Jurkat, Clone E6-1 (cell line): ENCODE measurements at regions not wholly inside any gene's neighbourhood (a gene's known extent, or its start where the extent isn't known, plus 50 kb on each side); places are given as distances from the start of the nearest gene placed in this dataset.

Source experiments
- DNase-seq: peaks from one replicate; pipeline ENCODE4 v3.0.0-alpha.2; 2011; ENCODE audit warnings: low read depth, low spot score
- H3K4me3 ChIP-seq: 2 replicates; pipeline ENCODE4 v1.5.1; 2011; ENCODE audit warnings: mild to moderate bottlenecking, low read length, control low read depth, moderate library complexity

DNA sequence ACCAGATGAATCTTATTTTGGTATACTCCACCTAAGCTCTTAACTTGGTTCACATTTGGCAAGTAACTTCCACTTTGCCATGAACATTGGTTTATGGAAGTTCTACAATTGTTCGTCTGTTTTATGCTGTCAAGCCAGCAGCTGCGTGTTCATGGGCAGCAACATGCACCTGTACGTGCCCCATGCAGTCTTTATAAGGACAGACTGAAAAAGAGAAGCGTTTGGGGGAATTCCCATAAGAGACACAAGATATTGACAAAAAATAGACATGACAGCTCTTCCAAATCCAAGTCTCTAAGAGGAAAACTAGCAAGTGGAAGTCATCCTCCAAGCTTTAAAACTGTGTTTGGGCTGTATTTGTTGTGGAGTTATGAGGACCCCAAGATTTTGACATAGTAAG, 151.6 kb downstream of the SLC16A9 start:
- H3K4me3 ChIP-seq, result no peak overlapping the region
- no peak for DNase-seq

DNA sequence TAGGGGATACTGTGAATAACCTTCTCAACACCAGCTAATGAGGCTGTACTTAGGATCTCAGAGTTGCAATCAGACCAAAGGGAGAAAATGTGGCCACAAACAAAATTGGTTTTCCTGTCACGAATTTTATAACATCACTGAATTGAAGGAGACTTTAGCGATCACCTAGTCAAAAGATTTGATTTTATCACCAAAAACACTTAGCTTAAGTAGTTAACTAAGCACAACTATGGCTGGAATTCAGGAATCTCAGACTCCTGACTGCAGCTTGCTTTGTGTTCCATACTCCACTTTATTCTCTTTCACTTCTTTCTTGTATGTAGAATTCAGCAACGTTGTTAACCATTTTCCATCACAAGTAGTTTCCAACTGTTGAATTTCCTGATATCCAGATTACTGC, 152.0 kb downstream of the SLC16A9 start:
- no peak overlapping the region for H3K4me3 ChIP-seq
- DNase-seq, result no peak

DNA sequence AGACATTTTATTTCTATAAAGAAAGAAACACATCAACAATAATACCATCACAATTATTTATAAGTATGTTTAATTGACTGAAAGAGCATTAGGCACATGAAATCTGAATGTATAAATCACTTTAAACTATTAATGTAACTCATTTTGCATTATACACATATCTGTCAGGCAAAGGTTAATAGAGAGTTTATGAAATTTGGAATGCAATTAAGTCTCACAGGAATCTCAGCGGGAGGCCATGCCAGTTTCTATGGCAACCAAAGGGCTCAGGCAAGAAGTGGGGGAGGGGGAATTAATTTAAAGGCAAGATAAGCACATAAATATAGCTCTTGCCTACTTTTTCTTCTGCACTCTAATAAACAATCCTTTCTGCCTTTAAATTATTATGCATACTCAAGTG, 152.6 kb downstream of the SLC16A9 start:
- DNase-seq, result no peak
- H3K4me3 ChIP-seq, result no peak overlapping the region

DNA sequence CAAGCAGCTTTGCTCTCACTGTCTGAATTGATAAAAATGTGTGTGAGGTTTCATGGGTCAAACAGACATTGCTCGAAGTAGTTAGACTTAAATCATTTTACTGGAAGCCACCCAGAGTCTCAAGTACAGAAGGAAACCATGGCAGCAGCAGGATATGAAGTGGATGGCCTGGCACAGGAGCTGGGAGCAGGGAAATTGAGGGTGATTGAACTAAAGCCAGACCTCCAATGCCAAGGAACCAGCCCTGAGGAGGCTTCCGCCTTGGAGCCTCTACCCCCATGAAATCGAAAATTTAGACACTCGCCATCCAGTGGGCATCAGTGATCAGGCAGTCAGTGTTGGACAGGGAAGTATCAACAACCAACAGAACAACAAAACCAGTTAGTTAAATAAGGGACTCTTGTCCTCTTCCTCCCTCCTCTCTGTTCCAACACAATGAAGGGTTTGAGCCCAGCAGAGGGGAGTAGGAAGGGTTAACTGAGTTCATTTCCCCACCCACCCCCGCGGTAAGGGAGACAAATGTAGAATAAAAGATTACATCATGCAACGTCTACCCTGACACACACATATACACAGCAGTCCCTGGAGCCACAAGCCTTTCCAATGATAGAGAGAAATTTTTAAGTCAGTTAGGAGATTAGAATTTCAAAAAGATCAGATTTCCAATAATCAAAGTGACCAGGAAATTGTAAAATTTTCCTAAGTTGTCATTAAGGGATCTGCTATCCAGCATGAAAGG, 156.3 kb downstream of the SLC16A9 start:
- no peak overlapping the region for H3K4me3 ChIP-seq
- DNase-seq, result no peak

DNA sequence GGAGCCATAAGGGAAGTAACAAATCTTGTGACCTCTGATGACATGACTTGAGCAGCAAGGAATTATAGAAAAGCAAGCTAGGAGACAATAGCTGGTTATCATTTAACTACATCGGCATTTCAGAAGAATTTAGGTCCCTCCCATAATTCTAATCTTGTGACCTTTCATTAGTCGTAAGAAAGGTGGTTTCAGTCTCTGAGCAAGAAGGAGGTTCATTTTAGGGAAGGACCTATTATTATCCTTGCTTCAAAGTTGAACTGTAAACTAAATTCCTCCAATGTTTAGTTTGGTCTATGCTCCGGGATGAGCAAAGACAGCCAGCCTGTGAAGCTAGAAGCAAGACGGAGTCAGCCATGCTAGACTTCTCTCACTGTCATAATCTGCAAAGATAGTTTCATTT, 159.6 kb downstream of the SLC16A9 start:
- no peak for DNase-seq
- no peak overlapping the region for H3K4me3 ChIP-seq

DNA sequence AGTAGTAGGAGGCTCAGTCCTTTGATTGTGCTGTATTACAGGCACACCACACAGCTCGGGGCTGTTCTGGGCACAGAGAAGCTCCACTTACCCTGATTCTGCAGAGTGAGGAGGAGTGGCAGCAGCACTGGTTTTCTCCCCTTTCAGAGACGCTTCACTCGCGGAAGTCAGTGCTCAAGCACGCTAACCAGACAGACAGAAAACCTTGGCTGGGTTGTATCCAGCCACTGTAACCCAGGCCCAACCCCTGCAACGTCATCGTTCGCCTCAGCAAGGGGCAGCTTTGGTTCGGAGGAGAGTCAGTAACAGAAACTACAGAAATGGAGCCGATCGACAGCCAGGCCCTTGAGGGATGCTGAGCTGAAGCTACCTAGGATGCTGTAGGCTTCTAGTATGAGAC, 171.0 kb downstream of the SLC16A9 start:
- H3K4me3 ChIP-seq, result no peak overlapping the region
- DNase-seq, result no peak

DNA sequence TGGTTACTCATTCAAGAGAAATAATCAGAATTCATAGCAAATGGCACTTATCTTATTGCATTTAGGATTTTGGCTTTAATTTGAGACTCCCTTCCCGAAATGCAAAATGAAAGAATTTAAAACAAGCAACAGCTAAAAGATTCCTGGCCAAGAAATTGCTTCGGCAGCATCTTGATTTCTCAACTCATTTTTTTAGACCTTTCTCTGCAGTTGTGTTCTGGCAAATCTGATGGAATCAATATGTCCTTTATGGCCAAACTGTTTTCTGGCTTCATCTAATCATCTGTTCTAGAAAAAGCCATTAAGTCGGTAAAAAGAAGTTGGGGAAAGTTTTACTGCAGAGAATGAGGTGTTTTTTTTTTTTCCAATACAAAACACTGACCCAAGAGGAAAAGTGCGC, 172.1 kb downstream of the SLC16A9 start:
- no peak for DNase-seq
- no peak overlapping the region for H3K4me3 ChIP-seq

DNA sequence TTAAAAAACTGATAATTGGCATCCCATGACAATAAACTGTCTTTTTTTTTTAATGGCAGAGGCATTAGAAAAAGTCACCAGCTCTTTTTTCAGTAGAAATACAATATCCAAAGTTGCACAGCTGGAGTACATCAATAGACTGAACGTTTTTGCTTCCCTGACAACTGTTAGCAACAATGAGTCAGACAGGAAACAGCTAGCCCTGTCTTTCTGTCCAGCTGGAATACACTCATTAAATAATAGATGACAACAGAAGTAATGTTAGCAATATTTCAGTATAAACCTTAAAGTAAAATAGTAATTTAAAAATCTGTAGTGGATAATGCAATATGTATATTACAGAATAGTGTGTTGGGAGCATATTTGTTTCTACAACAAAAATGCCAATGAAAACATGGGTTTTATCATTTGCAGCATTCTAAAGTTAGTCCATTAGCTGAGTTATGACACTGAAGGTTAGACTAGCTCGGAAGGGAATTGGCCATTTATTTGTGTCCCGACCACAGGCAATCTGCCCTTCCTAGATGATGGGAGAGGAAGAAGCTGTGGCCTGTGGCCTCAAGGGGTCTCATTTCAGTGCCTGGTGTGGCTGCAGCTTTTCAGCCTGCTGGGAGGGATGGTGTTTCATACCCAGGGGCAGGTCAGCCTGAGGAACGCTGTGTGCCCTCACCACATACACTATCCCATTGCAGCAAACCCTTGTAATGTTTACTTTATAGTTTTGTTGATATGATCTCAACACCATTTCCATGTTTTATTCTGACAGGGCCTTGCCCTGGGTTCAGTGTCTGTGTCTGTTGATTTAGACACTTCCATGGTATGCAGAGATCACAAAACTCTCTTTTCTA, 173.3 kb downstream of the SLC16A9 start:
- no peak for DNase-seq

DNA sequence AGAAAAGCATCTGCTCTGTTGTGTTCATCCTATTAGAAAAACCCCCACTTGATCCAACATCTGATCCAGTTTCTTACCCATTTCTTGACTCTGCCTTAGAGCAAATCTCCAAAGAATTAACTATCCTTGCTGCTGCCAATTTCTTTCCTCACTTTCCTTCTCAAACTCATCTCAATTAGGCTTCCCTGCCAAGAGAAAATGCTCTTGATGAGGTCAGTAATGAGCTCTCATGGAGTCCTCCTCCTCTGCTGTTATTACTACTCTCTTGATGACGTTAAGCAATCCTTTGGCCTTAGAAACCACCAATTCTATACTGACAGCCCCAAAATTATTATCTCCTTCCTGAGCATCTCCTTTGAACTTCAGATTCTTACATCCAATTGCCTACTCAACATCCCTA, 162.0 kb upstream of the FAM13C start:
- H3K4me3 ChIP-seq, result no peak overlapping the region
- DNase-seq, result no peak

More for the DNA sequence above, 173.3 kb downstream of the SLC16A9 start:
- no peak overlapping the region for H3K4me3 ChIP-seq

DNA sequence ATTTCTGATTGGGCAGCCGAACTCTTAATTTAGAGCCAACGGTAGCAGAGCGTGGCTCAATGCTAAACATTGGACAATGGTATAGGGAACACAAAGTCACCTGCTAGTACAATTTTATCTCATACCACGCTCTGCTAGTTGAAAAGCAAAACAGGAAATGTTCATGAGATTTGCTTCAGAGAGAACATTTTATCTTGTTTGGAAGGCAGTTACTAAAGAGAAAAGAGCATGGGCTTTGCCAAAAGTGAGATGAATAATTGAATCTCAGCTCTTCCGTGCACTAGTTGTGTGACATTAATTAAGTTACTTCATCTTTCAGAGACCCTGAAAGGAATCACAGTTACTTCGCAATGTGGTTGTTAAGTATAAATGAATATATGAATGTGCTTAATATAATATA, 161.5 kb upstream of the FAM13C start:
- no peak for DNase-seq
- H3K4me3 ChIP-seq, result no peak overlapping the region

DNA sequence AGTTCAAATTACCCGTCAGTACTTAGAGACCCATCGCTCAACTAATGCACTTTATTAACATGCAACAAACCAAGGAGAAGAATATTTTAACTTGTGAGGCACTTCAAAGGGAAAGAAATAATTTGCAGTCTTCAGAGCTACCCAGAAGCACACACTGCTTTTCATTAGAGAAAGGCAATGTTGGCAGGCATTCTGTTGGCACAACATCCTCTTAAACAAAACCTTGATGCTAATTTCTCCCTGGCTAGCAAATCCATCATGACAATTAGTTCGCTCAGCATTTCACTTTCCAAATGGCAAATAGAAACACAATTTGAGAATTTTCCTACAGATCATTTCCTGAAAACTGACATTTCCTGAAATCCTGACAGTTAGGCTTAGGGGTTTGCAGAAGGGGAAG, 155.6 kb upstream of the FAM13C start:
- H3K4me3 ChIP-seq, result no peak overlapping the region
- DNase-seq, result no peak

DNA sequence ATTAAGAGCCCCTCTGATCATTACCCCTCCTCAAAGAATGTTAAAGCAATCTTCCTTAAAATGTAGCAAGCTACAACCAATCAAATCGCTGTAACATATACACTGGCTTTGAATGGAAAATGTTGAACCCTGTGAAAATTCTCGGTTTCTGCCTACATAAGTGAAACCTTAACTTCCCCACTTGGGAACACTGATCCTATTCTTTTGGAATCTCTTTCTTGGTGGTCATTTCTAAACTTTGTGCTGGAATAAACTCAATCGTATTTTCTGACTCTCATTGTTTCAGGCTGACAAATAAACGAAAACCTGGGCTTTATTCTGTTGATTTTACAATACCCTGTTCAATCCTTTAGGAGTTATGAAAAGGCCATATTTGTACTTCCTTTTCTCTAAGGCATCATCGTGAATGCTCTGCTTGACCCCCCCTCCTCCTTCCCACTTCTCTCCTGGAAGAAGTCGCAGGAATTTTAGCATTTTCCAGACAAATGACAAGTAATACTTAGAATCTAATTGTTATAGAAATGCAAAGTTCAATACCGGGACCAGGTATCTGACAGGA, 155.1 kb upstream of the FAM13C start:
- no peak for DNase-seq
- H3K4me3 ChIP-seq, result no peak overlapping the region

DNA sequence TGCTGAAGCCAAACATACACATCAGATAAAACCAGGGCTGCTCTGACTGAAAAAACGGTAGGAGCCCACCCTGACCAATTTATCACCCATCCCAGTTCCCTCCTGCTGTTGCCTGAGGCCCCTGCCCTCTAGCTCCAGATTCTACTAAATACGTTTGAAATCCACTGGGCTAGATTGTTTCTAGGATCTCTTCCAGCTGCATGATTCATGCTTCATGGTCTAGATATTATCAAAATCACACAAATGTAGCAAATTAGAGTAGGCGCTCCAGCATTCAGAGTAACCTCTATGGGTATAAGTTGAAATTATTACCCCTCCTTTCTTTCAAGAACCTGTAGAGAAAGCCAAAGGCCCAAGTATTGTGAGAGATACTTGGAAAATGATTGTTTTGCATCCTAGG, 151.2 kb upstream of the FAM13C start:
- no peak overlapping the region for H3K4me3 ChIP-seq
- no peak for DNase-seq

DNA sequence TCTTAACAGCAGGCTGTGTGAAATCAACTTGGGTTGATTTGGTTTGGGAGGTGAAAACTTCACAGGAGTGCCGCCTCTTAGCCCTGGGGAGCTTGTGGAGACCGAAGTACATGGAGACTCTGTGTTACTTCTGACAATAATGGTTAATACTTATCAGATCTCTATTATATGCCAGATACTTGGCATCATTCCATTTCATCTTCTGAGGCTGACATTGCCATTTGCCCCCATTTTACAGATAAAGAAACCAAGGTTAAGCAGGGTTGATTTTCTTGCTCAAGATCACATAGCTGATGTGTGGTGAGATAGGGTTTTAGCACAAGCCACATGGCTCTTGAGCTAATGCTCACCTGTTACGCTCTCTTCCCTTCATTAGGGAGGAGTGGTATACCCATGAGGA, 150.6 kb upstream of the FAM13C start:
- DNase-seq, result peak; percentile 24
- H3K4me3 ChIP-seq, result no peak overlapping the region

DNA sequence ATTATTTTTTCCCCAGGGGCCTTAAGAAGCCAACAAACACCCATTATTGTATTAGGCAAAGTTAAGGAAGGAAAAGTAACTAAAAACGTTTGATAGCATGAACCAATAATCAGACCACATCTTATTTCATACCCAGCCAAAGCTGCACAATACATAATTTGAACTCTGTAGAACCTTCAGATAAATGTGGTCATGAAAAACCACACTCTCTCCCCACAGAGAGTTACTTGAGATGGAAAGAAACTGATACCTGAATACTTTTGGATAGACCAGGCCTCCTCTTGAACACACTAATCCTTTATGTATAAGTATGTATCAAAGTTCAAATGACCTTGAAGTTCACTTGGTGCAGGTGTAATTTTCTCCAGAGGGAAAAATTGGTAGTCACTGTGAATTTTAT, 146.6 kb upstream of the FAM13C start:
- no peak overlapping the region for H3K4me3 ChIP-seq
- peak; percentile 1 for DNase-seq

DNA sequence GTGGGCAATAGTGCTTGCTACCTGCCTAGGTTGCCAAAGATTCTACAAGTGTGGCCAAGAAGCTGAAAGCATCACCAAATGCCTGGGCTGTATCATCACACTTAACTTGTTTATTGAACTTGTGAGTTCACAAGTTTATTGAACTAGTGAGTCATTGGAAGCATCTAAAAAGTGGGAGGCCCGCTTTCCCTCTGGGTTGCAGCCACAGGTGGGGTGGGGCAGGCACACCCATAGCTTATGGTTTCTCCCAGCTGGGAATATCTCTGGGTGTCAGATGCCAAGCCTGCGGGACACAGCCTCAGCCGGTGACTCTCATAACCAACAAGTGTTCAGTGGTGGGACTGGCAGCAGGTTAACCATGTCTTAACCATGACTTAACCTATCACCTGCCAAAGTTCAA, 145.9 kb upstream of the FAM13C start:
- DNase-seq, result no peak
- H3K4me3 ChIP-seq, result no peak overlapping the region

DNA sequence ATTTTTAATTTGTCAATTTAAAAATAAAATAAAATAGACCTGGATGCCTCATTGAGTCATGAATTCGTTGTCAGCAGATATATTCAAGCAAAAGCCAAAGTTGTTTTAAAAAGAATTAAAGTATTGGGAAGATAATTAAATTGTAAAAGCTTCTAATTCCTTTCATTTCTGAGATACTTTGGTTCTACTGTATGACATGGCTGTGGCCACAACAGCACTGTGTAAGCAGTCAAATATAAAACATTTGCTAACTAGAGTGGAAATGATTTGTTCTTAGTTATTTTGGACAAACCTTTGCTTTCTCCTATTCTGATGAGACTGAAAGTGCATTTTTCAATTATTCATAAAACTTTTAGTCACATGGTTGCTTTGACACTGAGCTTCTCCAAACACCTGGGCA, 143.6 kb upstream of the FAM13C start:
- H3K4me3 ChIP-seq, result no peak overlapping the region
- DNase-seq, result no peak

DNA sequence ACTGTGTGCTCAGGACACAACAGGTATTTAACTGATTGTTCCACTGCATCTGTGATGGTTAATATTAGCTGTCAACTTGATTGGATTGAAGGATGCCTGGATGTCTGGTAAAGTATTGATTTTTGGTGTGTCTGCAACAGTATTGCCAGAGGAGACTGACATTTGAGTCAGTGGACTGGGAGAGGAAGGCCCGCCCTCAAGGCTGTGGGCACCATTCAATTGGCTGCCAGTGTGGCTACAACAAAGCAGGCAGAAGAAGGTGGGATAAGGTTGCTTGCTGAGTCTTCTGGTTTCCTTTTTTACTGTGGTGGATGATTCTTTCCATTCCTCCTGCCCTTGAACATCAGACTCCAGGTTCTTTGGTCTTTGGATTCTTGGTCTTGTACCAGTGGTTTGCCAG, 137.1 kb upstream of the FAM13C start:
- DNase-seq, result no peak

DNA sequence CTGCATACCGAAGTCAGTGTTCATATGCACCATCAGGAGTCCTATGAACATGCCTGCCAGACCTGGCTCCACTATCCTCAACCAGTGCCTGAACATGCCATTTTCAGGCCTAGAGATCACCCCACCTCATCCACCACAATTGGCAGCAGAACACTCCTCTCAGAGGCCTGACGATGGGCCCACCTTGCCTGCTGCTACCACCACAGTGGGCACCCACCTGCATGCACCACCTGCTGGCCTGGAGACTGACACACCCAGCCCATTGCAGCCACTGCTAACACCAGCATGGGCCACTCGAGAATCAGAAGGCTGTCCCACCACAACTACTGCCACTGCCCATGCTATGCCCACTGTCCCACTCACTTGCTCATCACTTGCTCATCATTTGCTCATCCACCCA, 130.7 kb upstream of the FAM13C start:
- DNase-seq, result no peak
- no peak overlapping the region for H3K4me3 ChIP-seq

More for the DNA sequence above, 137.1 kb upstream of the FAM13C start:
- no peak overlapping the region for H3K4me3 ChIP-seq

DNA sequence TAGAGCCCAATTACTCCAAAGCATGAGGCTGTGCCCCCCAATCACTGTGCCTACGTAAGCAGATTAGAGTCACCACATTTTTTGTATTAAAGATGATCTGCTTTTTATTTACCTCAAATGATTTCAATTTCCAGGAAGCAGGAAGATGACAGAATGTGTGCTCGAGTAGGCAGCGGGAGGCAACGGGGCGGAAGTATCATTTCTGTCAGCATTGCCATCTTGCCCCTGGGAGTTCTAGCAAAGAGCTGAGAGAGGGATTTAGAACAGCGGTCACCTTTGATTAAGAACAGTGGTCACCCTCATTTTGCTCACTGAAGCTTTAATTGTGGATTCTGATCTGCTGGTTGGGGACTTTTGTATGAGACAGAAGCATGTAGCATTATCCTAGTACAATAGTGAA, 117.1 kb upstream of the FAM13C start:
- DNase-seq, result no peak
- H3K4me3 ChIP-seq, result no peak overlapping the region
